ENCODE measurements at regions not wholly inside any gene's neighbourhood (a gene's known extent, or its start where the extent isn't known, plus 50 kb on each side); places are given as distances from the start of the nearest gene placed in this dataset.

DNA sequence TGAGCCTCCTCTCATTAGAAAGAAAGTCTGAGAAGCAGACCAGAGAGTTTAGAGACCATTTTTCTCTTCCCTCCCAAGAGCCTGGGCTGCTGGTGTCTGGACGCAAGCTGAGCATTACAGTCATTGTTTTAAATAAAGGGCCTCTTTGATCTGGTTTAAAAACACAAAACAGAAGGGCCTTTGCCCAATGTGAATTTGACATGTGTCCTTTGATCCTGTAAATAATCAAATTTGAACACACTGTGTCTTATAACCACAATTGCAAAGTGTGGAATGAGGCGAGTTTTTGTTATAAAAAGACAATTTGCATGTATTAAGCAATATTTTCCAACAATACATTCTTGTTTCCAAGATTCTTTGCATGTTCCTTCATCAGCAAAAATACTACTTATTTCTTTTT, 158.5 kb downstream of the C7orf25 start:
- intact Hi-C loops (cut with micrococcal nuclease; ENCODE audit: unreplicated experiment) (no loop called here), in situ Hi-C loops (cut with HindIII; ENCODE audit: low pct_unique_long_range_greater_than_20kb, low sequenced_read_pairs) (no loop called here)
- no peak for TF ChIP-seq SIN3A (IDR thresholded peaks at IDR 0.05; ENCODE audit: borderline replicate concordance, insufficient read depth, low read depth, low read length)
- TF ChIP-seq REST (IDR thresholded peaks at IDR 0.05; ENCODE audit: insufficient read depth in 1 of 2, low read depth in 2 of 2, low read length in 1 of 2): no peak
- TF ChIP-seq, protein P1, sequence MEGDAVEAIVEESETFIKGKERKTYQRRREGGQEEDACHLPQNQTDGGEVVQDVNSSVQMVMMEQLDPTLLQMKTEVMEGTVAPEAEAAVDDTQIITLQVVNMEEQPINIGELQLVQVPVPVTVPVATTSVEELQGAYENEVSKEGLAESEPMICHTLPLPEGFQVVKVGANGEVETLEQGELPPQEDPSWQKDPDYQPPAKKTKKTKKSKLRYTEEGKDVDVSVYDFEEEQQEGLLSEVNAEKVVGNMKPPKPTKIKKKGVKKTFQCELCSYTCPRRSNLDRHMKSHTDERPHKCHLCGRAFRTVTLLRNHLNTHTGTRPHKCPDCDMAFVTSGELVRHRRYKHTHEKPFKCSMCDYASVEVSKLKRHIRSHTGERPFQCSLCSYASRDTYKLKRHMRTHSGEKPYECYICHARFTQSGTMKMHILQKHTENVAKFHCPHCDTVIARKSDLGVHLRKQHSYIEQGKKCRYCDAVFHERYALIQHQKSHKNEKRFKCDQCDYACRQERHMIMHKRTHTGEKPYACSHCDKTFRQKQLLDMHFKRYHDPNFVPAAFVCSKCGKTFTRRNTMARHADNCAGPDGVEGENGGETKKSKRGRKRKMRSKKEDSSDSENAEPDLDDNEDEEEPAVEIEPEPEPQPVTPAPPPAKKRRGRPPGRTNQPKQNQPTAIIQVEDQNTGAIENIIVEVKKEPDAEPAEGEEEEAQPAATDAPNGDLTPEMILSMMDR (IDR thresholded peaks at IDR 0.05): no peak
- TF ChIP-seq TCF7L2 (IDR thresholded peaks at IDR 0.05; ENCODE audit: low read depth, low read length): no peak
- TF ChIP-seq POLR2AphosphoS5 (IDR thresholded peaks at IDR 0.05; ENCODE audit: low read depth, low read length): no peak
- ChIA-PET CTCF (no interaction called here), POLR2A (no interaction called here)
- ATAC-seq: no peak
- Histone ChIP-seq H3K27me3 (ENCODE audit: control insufficient read depth, insufficient read depth, low read length) (no peaks in the 10 kb centered on the region), H3K27ac (ENCODE audit: low read length) (no peak overlapping the region), H3K4me3 (ENCODE audit: low read depth in 2 of 2, low read length in 2 of 2) (no peak overlapping the region), H3K36me3 (ENCODE audit: control insufficient read depth, insufficient read depth, low read length) (no peaks in the 10 kb centered on the region), H3K4me1 (ENCODE audit: control insufficient read depth, insufficient read depth, low read length) (no peaks in the 10 kb centered on the region), H3K9me3 (ENCODE audit: control insufficient read depth, insufficient read depth, low read depth, low read length) (no peaks in the 10 kb centered on the region)
- BruUV-seq (replicated peaks): no TSS peak
- DNase-seq (ENCODE audit: low read depth, low spot score): no peak

- DNase-seq (ENCODE audit: low read depth, low spot score) (no peak), ATAC-seq (no peak)
- H3K27me3 ChIP-seq (ENCODE audit: control insufficient read depth, insufficient read depth, low read length): no peaks in the 10 kb centered on the region
- intact Hi-C loops (cut with micrococcal nuclease; ENCODE audit: unreplicated experiment) (no loop called here), in situ Hi-C loops (cut with HindIII; ENCODE audit: low pct_unique_long_range_greater_than_20kb, low sequenced_read_pairs) (no loop called here)
- H3K36me3 ChIP-seq (ENCODE audit: control insufficient read depth, insufficient read depth, low read length): no peaks in the 10 kb centered on the region
- no peak overlapping the region for H3K4me3 ChIP-seq (ENCODE audit: low read depth in 2 of 2, low read length in 2 of 2)
- TF ChIP-seq, protein P1 (IDR thresholded peaks at IDR 0.05): no peak
- TF ChIP-seq TCF7L2 (IDR thresholded peaks at IDR 0.05; ENCODE audit: low read depth, low read length) (no peak), POLR2AphosphoS5 (IDR thresholded peaks at IDR 0.05; ENCODE audit: low read depth, low read length) (no peak)
- H3K9me3 ChIP-seq (ENCODE audit: control insufficient read depth, insufficient read depth, low read depth, low read length): no peaks in the 10 kb centered on the region
- CTCF ChIA-PET: no interaction called here
- H3K27ac ChIP-seq (ENCODE audit: low read length): no peak overlapping the region
- H3K4me1 ChIP-seq (ENCODE audit: control insufficient read depth, insufficient read depth, low read length): no peaks in the 10 kb centered on the region
- BruUV-seq (replicated peaks): no TSS peak
- POLR2A ChIA-PET: no interaction called here
Observed at GRCh38 chr7:42750172-42750571, 161.7 kb downstream of the C7orf25 start.

DNA sequence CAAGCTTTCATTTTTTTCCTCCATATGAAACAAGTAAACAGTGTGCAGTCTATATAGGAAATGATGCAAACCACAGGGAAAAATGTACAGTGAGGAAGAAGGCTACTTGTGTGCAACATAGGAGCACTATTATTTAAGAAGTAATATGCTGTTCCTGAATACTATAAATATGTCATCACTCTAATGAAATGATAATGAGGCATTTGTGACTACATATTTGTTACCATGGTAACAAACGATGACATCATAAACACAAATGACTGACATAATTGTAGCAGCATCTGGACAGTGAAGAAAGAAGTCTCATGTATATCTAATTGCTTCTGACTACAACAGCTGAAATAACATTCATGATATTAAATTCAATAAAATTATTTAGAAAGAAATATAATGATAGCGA, 164.8 kb downstream of the C7orf25 start:
- no peak overlapping the region for H3K4me3 ChIP-seq (ENCODE audit: low read depth in 2 of 2, low read length in 2 of 2)
- DNase-seq (ENCODE audit: low read depth, low spot score) (no peak), ATAC-seq (no peak)
- TF ChIP-seq, protein P1 (IDR thresholded peaks at IDR 0.05): no peak
- TF ChIP-seq POLR2AphosphoS5 (IDR thresholded peaks at IDR 0.05; ENCODE audit: low read depth, low read length) (no peak), REST (IDR thresholded peaks at IDR 0.05; ENCODE audit: insufficient read depth in 1 of 2, low read depth in 2 of 2, low read length in 1 of 2) (no peak), TCF7L2 (IDR thresholded peaks at IDR 0.05; ENCODE audit: low read depth, low read length) (no peak), SIN3A (IDR thresholded peaks at IDR 0.05; ENCODE audit: borderline replicate concordance, insufficient read depth, low read depth, low read length) (no peak)
- H3K9me3 ChIP-seq (ENCODE audit: control insufficient read depth, insufficient read depth, low read depth, low read length): no peaks in the 10 kb centered on the region
- in situ Hi-C loops (cut with HindIII; ENCODE audit: low pct_unique_long_range_greater_than_20kb, low sequenced_read_pairs) (no loop called here), intact Hi-C loops (cut with micrococcal nuclease; ENCODE audit: unreplicated experiment) (no loop called here)
- H3K27me3 ChIP-seq (ENCODE audit: control insufficient read depth, insufficient read depth, low read length): no peaks in the 10 kb centered on the region
- H3K36me3 ChIP-seq (ENCODE audit: control insufficient read depth, insufficient read depth, low read length): no peaks in the 10 kb centered on the region
- H3K27ac ChIP-seq (ENCODE audit: low read length): no peak overlapping the region
- no TSS peak for BruUV-seq (replicated peaks)
- ChIA-PET CTCF (no interaction called here), POLR2A (no interaction called here)
- no peaks in the 10 kb centered on the region for H3K4me1 ChIP-seq (ENCODE audit: control insufficient read depth, insufficient read depth, low read length)
